22Rv1 (cell line): ENCODE measurements at regions not wholly inside any gene's neighbourhood (a gene's known extent, or its start where the extent isn't known, plus 50 kb on each side); places are given as distances from the start of the nearest gene placed in this dataset.

Source experiments
- ZFX ChIP-seq: fragments of 450-650 bp; IDR thresholded peaks from 2 replicates; pipeline ENCODE4 v1.6.1; 2017; ENCODE audit warnings: antibody characterized with exemption, borderline replicate concordance
- TF ChIP-seq, protein P1 (sequence below): fragments of 450-650 bp; IDR thresholded peaks from 2 replicates; pipeline ENCODE4 v1.5.1; 2017; ENCODE audit warnings: mild to moderate bottlenecking

DNA sequence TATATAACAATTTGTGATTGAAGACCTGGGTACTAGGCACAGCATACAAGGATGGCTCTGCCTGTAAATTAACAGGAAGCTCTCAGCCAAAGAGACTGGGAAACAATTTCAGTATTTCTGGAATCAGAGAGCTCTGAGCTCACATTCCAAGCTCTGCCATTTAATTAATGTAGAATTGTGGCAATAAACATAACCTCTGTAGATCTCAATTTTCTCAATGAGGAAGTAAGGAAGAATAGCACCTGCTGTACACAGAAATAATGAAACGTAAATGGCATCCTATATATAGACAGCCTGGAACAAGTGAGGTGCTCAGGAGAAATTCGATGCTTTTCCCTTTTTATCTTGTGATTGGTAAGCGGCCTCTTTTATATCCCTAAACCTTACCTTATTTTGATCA is 538.5 kb upstream of the JAG1 start:
- TF ChIP-seq, protein P1, sequence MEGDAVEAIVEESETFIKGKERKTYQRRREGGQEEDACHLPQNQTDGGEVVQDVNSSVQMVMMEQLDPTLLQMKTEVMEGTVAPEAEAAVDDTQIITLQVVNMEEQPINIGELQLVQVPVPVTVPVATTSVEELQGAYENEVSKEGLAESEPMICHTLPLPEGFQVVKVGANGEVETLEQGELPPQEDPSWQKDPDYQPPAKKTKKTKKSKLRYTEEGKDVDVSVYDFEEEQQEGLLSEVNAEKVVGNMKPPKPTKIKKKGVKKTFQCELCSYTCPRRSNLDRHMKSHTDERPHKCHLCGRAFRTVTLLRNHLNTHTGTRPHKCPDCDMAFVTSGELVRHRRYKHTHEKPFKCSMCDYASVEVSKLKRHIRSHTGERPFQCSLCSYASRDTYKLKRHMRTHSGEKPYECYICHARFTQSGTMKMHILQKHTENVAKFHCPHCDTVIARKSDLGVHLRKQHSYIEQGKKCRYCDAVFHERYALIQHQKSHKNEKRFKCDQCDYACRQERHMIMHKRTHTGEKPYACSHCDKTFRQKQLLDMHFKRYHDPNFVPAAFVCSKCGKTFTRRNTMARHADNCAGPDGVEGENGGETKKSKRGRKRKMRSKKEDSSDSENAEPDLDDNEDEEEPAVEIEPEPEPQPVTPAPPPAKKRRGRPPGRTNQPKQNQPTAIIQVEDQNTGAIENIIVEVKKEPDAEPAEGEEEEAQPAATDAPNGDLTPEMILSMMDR = no peak
- no peak for TF ChIP-seq ZFX
